DMS 273 (cell line): ENCODE measurements at regions not wholly inside any gene's neighbourhood (a gene's known extent, or its start where the extent isn't known, plus 50 kb on each side); places are given as distances from the start of the nearest gene placed in this dataset.
"Not testable (repeated sequence)": the region's sequence is repeated elsewhere in the genome, so short reads cannot be mapped to it uniquely, and the experiment has no call there.

Experiments used
- DNase-seq: peaks from one replicate; lab custom pipeline; 2025; ENCODE audit not compliant: unreplicated experiment; lab: John Stamatoyannopoulos, UW

DNA sequence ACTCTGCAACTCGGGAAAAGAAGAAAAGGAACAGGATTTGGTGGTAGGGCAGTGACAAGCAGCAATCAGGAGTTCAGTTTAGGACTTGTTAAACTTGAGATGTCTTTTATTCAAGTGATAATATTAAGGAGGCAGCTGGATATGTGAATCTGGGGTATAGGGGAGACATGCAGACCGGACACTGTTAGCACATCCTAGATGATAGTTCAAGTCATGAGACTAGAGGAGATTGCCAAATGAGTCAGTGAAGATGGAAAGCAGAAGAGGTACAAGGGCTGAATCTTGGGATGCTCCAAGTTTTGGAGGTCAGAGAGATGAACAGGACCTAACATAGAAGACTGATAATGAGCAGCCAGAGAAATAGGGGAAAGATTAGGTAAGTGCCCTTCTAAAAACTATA lies 69.5 kb upstream of the PSME4 start:
- no peak for DNase-seq

DNA sequence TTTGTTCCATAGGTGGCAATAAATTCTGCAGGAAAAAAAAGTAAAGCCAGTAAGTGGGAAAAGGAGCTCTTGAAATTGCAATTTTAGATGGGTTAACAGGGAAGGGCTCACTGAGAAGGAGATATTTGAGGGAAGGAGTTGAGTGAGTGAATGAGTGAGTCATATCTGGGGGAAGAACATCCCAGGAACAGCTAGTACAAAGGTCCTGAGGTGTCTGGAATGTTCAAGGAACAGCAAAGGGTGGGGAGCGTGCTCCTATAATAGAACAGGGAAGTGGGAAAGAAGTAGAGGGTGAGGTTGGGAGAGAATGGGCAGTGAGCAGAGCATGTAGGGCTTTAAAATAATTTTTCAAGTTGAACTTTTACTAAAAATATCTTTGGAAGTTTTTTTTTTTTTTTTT lies 68.0 kb upstream of the PSME4 start:
- no peak for DNase-seq

DNA sequence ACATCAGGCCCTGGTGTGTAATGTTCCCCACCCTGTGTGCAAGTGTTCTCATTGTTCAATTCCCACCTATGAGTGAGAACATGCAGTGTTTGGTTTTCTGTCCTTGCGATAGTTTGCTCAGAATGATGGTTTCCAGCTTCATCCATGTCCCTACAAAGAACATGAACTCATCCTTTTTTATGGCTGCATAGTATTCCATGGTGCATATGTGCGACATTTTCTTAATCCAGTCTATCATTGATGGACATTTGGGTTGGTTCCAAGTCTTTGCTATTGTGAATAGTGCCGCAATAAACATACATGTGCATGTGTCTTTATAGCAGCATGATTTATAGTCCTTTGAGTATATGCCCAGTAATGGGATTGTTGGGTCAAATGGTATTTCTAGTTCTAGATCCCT lies 60.5 kb upstream of the PSME4 start:
- not testable (repeated sequence) for DNase-seq

DNA sequence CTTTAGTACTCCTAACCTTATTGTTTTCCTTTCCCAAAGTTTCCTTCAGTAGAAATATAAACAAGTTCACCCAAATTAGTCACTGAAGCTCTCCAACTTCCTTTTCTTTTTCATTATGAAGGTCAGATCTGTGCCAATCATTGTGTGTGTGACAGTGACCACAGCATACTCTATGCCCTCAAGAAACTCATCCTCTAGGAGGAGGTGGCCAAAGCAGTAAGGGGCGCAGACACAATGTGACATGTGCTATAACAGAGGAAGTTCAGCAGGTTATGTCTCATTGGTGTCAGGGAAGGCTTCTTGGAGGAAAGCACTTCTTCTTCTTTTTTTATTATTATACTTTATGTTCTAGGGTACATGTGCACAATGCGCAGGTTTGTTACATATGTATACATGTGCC lies 60.0 kb upstream of the PSME4 start:
- no peak for DNase-seq

DNA sequence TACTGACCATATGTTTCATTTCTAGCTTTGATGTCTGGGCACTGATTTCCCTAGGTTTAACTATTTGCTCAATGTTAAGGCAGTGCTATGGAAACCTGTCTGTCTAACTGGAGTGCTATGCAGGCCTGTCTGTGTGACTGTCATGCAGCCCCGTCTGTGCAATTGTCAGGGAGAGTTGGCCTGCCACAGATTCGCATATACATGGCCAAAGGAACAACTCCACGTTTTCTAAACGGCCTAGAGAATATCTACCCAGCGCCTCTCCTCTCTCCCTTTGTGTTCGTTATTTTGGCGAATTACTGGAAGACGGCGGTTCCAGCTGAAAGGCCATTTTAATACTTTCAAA lies 59.6 kb upstream of the PSME4 start:
- no peak for DNase-seq

DNA sequence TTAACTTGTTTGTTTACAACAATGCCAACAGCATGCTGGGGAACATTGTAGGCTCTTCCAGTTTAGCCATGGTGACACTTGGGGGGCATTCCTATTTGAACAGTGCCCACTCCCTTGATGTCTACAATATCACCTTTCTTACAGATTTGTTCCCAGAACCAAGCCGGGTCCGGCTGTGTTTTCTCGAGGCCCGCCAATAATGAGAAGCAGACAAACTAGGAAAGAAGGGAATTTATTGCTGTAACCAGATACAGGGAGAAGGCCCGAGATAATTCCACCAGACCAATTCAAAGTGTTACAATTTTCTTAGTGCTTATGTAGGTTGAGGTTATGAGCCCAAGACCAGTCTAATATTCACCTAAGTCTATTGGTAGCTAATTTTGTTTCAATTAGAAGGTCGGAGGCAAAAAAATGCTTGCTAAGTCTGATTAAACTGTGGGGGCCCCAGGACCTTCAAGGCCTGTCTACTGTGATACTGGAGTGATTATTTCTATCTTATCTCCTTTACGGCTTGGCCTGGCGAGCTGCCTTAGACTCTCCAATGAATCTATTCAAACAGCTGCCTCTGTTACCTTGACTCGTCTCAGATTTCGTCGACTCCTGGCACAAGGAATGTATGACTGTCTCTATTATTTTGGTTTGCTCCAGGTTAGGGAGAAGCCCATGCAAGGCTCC lies 59.1 kb upstream of the PSME4 start:
- peak; percentile 88 for DNase-seq

DNA sequence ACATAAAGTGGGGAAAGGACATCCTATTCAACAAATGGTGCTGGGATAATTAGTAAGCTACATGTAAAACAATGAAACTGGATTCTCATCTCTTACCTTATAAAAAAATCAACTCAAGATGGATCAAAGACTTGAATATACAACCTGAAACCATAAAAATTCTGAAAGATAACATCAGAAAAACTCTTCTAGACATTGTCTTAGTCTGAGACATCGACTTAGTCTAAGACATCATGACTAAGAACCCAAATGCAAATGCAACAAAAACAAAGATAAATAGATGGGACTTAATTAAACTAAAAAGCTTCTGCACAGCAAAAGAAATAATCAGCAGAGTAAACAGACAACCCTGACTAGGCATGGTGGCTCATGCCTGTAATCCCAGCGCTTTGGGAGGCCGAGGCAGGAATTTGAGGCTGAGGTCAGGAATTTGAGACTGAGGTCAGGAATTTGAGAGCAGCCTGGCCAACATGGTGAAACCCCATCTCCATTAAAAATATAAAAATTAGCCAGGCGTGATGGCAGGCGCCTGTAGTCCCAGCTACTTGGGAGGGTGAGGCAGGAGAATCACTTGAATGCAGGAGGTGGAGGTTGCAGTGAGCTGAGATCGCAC lies 54.8 kb upstream of the PSME4 start:
- not testable (repeated sequence) for DNase-seq

DNA sequence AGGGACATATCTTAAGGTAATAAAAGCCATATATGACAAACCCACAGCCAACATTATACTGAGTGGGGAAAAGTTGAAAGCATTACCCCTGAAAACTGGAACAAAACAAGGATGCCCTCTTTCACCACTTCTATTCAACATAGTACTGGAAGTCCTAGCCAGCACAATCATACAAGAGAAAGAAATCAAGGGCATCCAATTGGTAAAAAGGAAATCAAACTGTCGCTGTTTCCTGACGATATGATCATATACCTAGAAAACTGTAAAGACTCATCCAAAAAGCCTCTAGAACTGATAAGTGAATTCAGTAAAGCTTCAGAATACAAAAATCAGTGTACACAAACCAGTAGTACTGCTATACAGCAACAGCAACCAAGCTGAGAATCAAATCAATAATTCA lies 53.8 kb upstream of the PSME4 start:
- DNase-seq: no peak

DNA sequence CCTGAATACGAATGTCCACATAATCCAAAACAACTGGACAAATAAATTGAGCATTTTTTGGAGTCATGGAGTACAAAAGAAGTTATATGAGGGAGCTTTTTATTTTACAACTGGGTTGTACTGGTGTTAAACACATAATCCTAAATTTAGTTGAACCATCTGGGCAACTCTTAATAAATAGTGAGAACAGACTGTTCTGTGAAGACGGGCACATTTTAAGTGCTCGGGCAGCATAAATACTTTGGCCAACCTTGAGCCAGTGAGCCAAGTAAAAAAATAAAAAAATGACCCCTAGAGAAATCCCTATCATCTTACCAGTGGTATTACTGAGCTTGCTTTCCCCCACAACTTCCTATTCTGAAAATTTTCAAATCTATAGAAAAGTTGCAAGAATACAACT lies 50.9 kb upstream of the PSME4 start:
- no peak for DNase-seq

DNA sequence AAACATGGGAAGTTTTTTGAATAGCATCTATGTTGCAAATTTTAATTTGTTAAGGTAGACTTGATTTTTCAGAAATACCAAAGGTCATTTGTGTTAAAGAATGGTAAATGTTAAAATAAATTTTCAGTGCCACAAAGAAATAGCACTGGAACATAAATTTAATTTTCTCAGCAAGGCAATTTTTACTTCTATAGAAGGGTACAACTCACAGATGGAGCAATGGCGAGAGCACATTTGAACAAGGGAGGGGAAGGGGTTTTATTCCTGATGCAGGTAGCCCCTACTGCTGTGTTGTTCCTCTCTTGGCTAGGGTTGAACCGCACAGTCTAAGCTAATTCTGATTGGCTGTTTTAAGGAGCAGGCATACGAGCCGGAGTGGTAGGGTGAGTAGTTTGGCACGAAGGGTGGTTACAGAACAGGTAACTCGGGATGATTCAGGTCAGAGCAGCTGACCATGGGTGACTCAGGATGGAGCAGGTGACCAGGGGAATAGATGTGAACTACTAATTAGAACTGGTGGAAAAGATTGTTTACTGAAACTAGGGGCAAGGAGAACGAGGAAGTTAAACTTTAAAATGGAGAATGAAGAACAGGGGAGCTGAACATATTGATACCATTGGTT lies 50.1 kb upstream of the PSME4 start:
- DNase-seq: no peak
